Gastroesophageal sphincter (tissue), 3 donors: ENCODE measurements at regions not wholly inside any gene's neighbourhood (a gene's known extent, or its start where the extent isn't known, plus 50 kb on each side); places are given as distances from the start of the nearest gene placed in this dataset.

Experiments
- EP300 ChIP-seq: sonication (generic); formaldehyde crosslinking; IDR thresholded peaks from one replicate; pipeline ENCODE4 v1.6.1; 2017; ENCODE audit warnings: antibody characterized with exemption, mild to moderate bottlenecking
- POLR2A ChIP-seq, 2 donors: fragments of 450-650 bp; IDR thresholded peaks; one replicate each; pipeline ENCODE4 v1.6.1; 2017; ENCODE audit warnings: antibody characterized with exemption in 2 of 2, mild to moderate bottlenecking in 2 of 2, moderate library complexity in 1 of 2
- POLR2AphosphoS5 ChIP-seq: sonication (generic); formaldehyde crosslinking; IDR thresholded peaks from one replicate; pipeline ENCODE4 v1.6.1; 2017; ENCODE audit warnings: antibody characterized with exemption
- TF ChIP-seq, protein P1 (sequence below), 4 experiments: fragments of 200-600 bp in 2 of 4; fragments of 450-650 bp in 2 of 4; sonication (generic) in 1 of 4; IDR thresholded peaks; one replicate each; pipeline ENCODE4 v1.5.1; 2017 to 2019; ENCODE audit warnings: antibody characterized with exemption in 4 of 4, mild to moderate bottlenecking in 2 of 4, moderate library complexity in 2 of 4

DNA sequence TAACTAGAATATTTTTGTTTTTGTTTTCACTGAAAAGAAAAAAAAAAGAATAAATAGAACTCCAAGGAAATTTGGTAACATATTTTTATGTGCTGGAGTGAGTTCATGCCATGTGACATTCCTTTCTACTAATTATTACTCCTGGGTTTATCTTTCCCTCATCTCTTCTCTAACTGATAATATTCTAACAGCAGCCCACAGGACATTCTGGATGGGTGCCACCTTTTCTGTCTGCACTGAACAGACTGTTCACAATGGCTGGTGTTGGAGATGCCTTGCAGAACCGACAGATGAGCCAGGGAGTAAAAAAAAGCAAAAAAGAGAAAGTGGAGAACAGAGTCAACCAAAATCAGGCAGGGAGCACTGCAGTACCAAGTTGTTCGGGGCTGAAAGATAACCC is 151.3 kb downstream of the OR4M2 start:
- TF ChIP-seq, protein P1, sequence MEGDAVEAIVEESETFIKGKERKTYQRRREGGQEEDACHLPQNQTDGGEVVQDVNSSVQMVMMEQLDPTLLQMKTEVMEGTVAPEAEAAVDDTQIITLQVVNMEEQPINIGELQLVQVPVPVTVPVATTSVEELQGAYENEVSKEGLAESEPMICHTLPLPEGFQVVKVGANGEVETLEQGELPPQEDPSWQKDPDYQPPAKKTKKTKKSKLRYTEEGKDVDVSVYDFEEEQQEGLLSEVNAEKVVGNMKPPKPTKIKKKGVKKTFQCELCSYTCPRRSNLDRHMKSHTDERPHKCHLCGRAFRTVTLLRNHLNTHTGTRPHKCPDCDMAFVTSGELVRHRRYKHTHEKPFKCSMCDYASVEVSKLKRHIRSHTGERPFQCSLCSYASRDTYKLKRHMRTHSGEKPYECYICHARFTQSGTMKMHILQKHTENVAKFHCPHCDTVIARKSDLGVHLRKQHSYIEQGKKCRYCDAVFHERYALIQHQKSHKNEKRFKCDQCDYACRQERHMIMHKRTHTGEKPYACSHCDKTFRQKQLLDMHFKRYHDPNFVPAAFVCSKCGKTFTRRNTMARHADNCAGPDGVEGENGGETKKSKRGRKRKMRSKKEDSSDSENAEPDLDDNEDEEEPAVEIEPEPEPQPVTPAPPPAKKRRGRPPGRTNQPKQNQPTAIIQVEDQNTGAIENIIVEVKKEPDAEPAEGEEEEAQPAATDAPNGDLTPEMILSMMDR (IDR thresholded peaks at IDR 0.05), result no peak
- TF ChIP-seq POLR2A (IDR thresholded peaks at IDR 0.05) (no peak), POLR2AphosphoS5 (no peak), EP300 (no peak)
